ENCODE measurements at regions not wholly inside any gene's neighbourhood (a gene's known extent, or its start where the extent isn't known, plus 50 kb on each side); places are given as distances from the start of the nearest gene placed in this dataset.

DNA sequence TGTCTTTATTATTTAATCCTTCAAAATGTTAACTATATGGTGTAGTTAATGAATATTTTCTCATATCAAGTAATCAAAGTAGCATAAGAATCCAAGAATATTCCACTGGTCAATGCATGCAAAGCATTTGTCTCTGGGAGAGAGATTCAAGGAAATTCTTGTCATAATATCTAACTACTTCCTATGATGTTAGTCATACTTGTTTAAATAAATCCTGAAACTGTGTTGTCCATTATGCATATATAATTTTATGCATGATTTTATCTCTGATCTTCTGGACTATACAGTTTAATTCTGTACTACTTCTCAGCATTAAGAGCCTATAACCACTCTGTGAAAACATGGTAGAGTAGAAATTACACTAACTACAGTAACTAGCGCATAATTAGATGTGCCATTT, 388.3 kb downstream of the NR4A2 start:
- TF ChIP-seq, protein P1, sequence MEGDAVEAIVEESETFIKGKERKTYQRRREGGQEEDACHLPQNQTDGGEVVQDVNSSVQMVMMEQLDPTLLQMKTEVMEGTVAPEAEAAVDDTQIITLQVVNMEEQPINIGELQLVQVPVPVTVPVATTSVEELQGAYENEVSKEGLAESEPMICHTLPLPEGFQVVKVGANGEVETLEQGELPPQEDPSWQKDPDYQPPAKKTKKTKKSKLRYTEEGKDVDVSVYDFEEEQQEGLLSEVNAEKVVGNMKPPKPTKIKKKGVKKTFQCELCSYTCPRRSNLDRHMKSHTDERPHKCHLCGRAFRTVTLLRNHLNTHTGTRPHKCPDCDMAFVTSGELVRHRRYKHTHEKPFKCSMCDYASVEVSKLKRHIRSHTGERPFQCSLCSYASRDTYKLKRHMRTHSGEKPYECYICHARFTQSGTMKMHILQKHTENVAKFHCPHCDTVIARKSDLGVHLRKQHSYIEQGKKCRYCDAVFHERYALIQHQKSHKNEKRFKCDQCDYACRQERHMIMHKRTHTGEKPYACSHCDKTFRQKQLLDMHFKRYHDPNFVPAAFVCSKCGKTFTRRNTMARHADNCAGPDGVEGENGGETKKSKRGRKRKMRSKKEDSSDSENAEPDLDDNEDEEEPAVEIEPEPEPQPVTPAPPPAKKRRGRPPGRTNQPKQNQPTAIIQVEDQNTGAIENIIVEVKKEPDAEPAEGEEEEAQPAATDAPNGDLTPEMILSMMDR (IDR thresholded peaks at IDR 0.05; ENCODE audit: extremely low read depth in 1 of 2, insufficient read depth in 1 of 2, low read depth in 1 of 2, low read length in 2 of 2): no peak
- TF ChIP-seq POLR2A (IDR thresholded peaks at IDR 0.05; ENCODE audit: low read depth, low read length): no peak
